Activated gamma-delta T cell (primary cell): ENCODE measurements at regions not wholly inside any gene's neighbourhood (a gene's known extent, or its start where the extent isn't known, plus 50 kb on each side); places are given as distances from the start of the nearest gene placed in this dataset.

Experiments
- DNase-seq: peaks from one replicate; lab custom pipeline; 2025; lab: John Stamatoyannopoulos, UW

DNA sequence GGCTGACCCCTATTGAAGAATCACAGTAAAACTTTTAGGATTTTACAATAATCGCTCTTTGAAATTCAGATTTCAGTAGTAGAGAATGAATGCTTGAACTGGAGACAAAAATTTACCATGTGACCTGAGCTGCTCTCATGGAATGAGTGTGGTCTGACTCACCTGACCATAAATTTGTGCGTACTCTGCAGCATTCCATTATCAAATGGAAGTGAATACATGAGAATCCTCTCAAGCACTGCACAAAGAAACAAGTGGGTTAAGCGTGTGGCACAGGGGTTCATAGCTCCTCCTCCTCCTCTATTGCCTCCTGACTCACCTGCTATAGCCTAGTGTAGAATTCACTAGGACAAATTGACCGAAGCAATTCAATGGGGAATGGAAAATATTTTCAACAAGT is 269.8 kb upstream of the CDH9 start:
- DNase-seq, result no peak

GRCh38 chr5:27290172-27290571 is 251.8 kb upstream of the CDH9 start:
- no peak for DNase-seq

DNA sequence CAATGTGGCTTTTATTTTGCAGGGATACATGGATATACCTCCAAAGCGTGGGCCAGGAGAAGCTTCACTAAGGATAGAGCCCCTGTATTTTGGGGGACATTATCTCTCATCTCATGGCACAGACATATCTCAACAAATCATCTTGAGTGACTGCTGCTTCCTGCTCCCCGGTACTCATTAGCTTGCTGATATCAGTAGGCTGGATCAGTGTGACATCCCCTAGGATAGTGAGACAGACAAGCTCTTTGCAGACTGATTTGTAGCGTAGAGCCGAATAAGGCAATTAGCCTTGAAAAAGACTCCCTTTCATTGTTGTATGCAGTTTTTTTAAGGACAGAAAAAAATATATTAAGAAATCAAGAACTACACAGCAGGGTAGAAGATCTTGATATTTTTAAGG is 237.7 kb upstream of the CDH9 start:
- DNase-seq, result no peak

GRCh38 chr5:27275345-27275744 is 237.0 kb upstream of the CDH9 start:
- DNase-seq, result no peak

DNA sequence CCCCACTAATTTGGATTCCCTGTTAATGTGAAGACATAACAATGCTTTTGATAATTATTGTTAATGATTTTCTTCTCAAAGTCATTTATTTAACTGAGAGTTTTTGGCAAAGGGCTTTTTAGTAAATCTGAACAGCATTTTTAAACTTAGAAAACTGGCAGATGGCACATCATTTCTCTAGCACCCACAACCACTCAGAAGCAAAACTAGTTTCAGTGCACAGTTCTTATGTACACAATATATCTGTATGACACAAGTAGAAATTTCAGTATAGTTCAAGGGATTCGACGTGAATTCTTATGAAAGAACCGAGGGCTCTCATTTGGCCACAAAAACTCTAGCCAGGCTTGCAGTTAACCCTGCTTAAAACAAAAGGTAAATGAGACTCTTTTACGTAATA is 231.4 kb upstream of the CDH9 start:
- DNase-seq, result no peak

DNA sequence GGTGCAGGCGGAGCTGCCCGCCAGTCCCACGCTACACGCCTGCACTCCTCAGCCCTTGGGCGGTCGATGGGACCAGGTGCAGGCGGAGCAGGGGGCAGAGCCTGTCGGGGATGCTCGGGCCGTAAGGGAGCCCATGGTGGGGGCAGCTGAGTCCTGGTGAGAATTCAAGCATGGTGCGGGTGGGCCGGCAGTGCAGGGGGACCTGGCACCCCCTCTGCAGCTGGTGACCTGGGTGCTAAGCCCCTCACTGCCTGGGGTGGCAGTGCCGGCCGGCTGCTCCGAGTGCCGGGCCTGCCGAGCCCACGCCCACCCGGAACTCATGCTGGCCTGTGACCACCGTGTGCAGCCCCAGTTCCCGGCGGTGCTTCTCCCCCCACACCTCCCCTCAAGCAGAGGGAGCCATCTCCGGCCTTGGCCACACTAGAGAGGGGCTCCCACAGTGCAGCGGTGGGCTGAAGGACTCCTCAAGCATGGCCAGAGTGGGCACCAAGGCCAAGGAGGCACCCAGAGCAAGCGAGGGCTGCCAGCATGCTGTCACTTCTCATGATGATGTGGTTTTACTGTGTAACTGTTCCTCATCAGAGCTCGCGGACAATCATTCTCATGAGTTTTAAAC is 228.9 kb upstream of the CDH9 start:
- no peak for DNase-seq

DNA sequence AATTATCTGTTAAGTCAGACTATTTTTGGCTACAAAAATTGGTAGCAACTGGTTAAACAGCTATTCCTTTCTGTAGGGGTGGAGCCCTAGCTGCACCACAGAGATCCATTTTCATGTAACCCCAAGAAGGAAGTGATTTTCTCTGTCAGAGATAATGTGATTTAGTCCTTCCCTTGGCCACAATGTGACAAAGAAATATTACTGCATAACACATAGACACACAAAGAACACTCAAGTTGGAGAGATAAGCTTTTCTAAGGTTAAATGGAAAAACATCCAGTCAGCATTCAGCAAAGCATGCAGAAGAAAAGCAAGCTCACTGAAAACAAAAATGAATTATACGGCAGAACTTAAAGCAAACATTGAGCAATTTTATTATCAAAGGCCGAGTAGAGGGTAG is 227.8 kb upstream of the CDH9 start:
- DNase-seq, result no peak

DNA sequence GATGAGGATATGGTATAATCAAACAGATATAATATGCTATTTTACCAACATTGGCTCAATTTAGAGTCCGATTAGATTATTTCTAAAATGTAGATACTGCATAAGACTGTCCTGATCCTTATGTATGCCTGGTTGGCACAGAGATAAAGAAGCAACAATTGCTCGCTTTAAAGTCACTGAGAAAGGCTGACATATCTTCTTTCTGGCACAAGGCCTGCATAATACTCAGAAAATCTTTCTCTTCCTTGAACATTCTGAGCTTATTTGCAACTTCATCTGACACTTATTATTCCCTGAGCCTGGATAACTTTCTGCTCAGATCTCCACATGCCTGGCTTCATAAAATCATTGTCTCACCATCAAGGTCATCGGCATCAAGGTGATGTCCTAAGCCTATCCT is 219.3 kb upstream of the CDH9 start:
- no peak for DNase-seq

GRCh38 chr5:27252911-27253310 is 214.5 kb upstream of the CDH9 start:
- no peak for DNase-seq

- no peak for DNase-seq
These were observed 203.9 kb upstream of the CDH9 start for GRCh38 chr5:27242258-27242626.

- no peak for DNase-seq
These were observed 203.3 kb upstream of the CDH9 start for GRCh38 chr5:27241564-27242257.

DNA sequence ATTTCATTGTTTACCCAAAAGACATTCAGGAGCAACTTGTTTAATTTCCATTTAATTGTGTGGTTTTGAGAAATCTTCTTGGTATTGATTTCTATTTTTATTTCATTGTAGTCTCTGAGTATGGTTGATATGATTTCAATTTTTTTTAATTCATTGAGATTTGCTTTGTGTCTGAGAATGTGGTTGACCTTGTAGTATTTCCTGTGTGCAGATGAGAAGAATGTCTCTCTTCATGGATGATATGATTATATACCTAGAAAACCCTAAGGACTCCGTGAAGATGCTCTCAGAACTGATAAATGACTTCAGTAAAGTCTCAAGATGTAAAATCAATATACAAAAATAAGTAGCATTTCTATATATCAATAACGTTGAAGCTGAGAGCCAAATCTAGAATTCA is 202.4 kb upstream of the CDH9 start:
- DNase-seq, result no peak

DNA sequence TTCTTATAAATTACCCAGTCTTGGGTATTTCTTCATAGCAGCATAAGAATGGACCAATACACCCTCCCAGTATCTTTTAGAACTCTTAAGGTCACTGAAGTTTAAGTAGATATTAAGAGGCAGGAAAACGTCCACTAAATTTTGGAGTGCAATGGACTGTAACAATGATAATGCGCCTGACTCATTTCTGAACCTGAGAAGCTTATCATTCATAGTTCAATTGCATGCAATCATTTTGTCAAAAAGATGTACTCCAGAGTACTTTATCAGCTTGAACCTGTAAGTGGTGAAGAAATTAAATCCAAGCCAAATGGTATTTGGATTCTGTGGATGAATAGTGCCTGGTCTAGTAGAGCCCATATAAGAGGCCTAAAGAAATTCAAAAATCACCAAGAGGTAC is 196.5 kb upstream of the CDH9 start:
- no peak for DNase-seq

DNA sequence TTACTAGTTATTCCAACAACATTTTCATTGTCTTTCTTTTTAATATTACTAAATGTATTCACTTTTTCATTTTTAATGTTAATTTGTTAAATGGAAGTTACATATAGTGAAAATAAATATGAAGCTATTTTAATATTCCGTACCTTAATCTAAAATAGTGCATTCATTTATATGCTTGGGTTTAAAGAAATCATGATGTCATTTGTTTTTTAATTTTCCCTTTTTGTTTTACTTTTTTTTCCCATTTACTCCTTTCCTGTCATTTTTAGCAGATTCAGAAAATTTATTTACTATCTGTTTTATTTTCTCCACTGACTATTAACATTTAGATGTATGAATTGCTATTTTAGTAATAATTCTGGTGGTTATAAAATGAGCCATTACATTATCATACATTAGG is 183.0 kb upstream of the CDH9 start:
- no peak for DNase-seq

- no peak for DNase-seq
These were observed 182.4 kb upstream of the CDH9 start for GRCh38 chr5:27220752-27221151.

GRCh38 chr5:27217977-27218376 is 179.6 kb upstream of the CDH9 start:
- DNase-seq, result no peak

- no peak for DNase-seq
These were observed 179.0 kb upstream of the CDH9 start for GRCh38 chr5:27217155-27217956.

DNA sequence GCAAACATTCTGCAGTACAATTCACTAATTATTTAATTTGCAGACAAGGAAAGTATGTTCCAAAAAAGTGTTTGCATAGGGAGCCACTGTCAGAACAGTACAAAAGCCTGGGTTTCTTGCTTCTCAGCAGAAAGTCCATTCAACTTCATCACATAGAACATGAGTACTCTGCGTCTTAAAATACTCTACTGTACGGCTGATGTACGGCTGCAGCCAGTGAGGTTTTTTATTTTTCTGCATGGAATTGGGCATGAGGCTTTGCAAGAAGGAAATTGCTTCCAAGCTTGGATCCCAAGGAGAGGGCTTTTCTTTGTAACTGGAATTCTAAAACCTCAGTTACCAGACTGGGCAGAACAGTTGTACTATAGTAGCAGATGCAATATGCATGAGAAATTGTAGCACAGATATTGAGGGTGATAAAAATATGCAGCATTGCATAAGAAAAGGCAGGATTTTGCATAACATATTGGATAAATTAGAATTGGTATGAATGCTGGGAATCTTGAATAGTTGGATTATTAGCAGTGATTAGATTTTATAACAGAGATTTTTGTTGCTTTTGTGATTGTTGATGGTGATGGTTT is 178.1 kb upstream of the CDH9 start:
- no peak for DNase-seq

DNA sequence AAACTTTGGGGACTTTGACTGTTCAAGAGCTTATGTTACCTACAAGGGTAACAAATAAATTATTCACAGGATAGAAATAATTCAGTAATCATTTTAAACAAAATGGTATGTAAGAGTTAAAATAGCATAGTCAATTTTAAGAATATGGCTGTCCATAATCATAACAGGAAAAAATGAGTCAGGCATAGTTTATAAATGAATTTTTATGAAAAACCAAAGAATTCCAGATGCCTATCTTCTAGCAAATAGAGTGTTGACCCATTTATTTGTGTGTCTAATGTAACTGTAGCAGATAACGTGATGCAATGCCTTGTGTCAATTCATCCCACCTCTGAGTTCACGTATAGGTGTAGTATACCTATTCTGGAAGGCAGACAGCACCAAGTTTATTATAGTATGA is 169.7 kb upstream of the CDH9 start:
- DNase-seq, result no peak

GRCh38 chr5:27191786-27192510 is 153.6 kb upstream of the CDH9 start:
- no peak for DNase-seq

GRCh38 chr5:27172693-27173092 is 134.3 kb upstream of the CDH9 start:
- no peak for DNase-seq

GRCh38 chr5:27171761-27172261 is 133.4 kb upstream of the CDH9 start:
- DNase-seq, result no peak
